Keratinocyte (primary cell): ENCODE measurements at regions not wholly inside any gene's neighbourhood (a gene's known extent, or its start where the extent isn't known, plus 50 kb on each side); places are given as distances from the start of the nearest gene placed in this dataset.
A peak's percentile ranks its signal among the peaks of the same experiment; 100 is the strongest.

Experiments
- DNase-seq: peaks from one replicate; pipeline ENCODE4 v3.0.0-alpha.2; 2011; ENCODE audit warnings: low read depth, missing footprints, low spot score
- FAIRE-seq: peaks from 2 replicates; lab custom pipeline; 2011; peaks lifted over from hg19 to GRCh38; lab: Jason Lieb, UNC
- H2AFZ ChIP-seq: 2 replicates; pipeline ENCODE4 v1.6.0; 2012; ENCODE audit warnings: low read length, control low read depth, inconsistent platforms; ENCODE audit not compliant: control insufficient read depth
- H3K27ac ChIP-seq: 2 replicates; pipeline ENCODE4 v1.5.1; 2011; ENCODE audit warnings: low read length; ENCODE audit not compliant: control insufficient read depth, insufficient read depth
- H3K27me3 ChIP-seq: 3 replicates; pipeline ENCODE4 v1.6.0; 2011; ENCODE audit warnings: low read length; ENCODE audit not compliant: control insufficient read depth, insufficient read depth; ENCODE audit errors: extremely low read depth
- H3K36me3 ChIP-seq, 2 experiments: 2 replicates in 1 of 2; 3 replicates in 1 of 2; pipeline ENCODE4 v1.5.1; 2011; ENCODE audit warnings: low read length in 2 of 2, mild to moderate bottlenecking in 1 of 2; ENCODE audit not compliant: control insufficient read depth in 2 of 2, insufficient read depth in 2 of 2; ENCODE audit errors: extremely low read depth in 1 of 2
- H3K4me1 ChIP-seq: 3 replicates; pipeline ENCODE4 v1.5.1; 2011; ENCODE audit warnings: low read length; ENCODE audit not compliant: control insufficient read depth, insufficient read depth; ENCODE audit errors: extremely low read depth
- H3K4me2 ChIP-seq: 3 replicates; pipeline ENCODE4 v1.6.0; 2011; ENCODE audit warnings: low read depth, low read length; ENCODE audit not compliant: control insufficient read depth, insufficient read depth; ENCODE audit errors: extremely low read depth
- H3K4me3 ChIP-seq, 3 experiments: fragments of 200-600 bp in 1 of 3; sonication (generic) in 1 of 3; 2 replicates in 2 of 3; 3 replicates in 1 of 3; pipeline ENCODE4 v1.5.1; 2011 to 2016; ENCODE audit warnings: low read length in 3 of 3, mild to moderate bottlenecking in 3 of 3, control low read depth in 2 of 3, inconsistent platforms in 1 of 3, low read depth in 1 of 3, mixed read lengths in 1 of 3, mixed run types in 1 of 3, moderate library complexity in 1 of 3; ENCODE audit not compliant: control insufficient read depth in 2 of 3, insufficient read depth in 2 of 3; ENCODE audit errors: extremely low read depth in 1 of 3
- H3K79me2 ChIP-seq: 2 replicates; pipeline ENCODE4 v1.6.0; 2012; ENCODE audit warnings: low read length; ENCODE audit not compliant: control insufficient read depth, insufficient read depth
- H3K9ac ChIP-seq: 3 replicates; pipeline ENCODE4 v1.6.0; 2011; ENCODE audit warnings: low read length; ENCODE audit not compliant: control insufficient read depth, insufficient read depth; ENCODE audit errors: extremely low read depth
- H3K9me1 ChIP-seq: 3 replicates; pipeline ENCODE4 v1.6.0; 2011; ENCODE audit warnings: low read length; ENCODE audit not compliant: control insufficient read depth, insufficient read depth; ENCODE audit errors: extremely low read depth
- H3K9me3 ChIP-seq: 2 replicates; pipeline ENCODE4 v1.5.1; 2012; ENCODE audit warnings: low read depth, low read length; ENCODE audit not compliant: control insufficient read depth
- H4K20me1 ChIP-seq: 3 replicates; pipeline ENCODE4 v1.6.0; 2011; ENCODE audit warnings: low read length; ENCODE audit not compliant: control insufficient read depth, insufficient read depth; ENCODE audit errors: extremely low read depth
- CTCF ChIP-seq, 3 experiments: IDR thresholded peaks in 1 of 3; conservative IDR thresholded peaks in 1 of 3; optimal IDR thresholded peaks in 1 of 3; 2 replicates in 2 of 3; 3 replicates in 1 of 3; pipeline versions ENCODE3 to v1.5.1; 2011; ENCODE audit warnings: low read length in 3 of 3, mild to moderate bottlenecking in 3 of 3, moderate library complexity in 2 of 3, control low read depth in 1 of 3, inconsistent platforms in 1 of 3; ENCODE audit not compliant: insufficient read depth in 2 of 3; ENCODE audit errors: extremely low read depth in 1 of 3
- EZH2 ChIP-seq: IDR thresholded peaks from one replicate; pipeline ENCODE4 v1.6.1; 2012; ENCODE audit warnings: inconsistent platforms, mild to moderate bottlenecking, low read length, moderate library complexity
- dilution Hi-C: fragments of 300-500 bp; cut with MboI; formaldehyde crosslinking; loops from one replicate; pipeline ENCODE4 v1.7.0; 2020; ENCODE audit warnings: low sequenced_read_pairs; ENCODE audit not compliant: extremely low pct_ligation_motif_present

DNA sequence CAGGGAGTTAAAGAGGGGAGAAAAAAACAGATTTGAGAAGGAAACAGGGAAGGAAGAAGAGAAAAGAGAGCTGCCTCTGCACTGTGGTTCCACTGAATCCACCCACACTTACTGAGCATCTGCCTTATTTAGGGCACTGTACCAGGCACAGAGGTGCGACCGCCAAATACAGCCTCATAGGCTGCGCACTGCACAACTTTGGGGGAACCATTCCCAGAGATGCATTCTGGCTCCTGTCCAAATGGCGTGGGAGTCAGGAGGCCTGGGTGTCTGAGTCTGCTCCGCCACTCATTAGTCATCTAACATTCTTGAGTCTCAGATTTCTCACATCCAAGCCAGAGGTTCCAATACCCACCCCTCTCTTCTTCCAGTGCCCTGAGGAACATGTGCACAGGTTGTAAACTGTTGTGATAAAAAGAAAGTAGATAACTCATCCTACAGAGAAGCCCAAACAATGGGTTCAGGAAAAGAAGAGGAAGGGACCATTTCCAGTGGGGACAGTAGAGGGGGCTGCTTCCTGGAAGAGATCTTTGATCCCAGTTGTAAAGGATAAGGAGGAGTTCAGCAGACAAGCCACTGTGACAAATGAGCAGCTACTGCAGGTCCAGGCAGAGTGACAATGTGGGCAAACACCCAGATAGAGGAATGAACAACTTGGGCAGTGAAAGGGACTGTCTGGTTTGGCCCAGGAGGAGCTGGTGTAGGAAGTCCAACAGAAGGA, 254.6 kb downstream of the UACA start:
- peaks cover 5% of the 10 kb centered on the region for H3K9me1 ChIP-seq
- FAIRE-seq, result peak; percentile 85
- dilution Hi-C loops, result no loop called here
- H3K27ac ChIP-seq, result peak overlapping the region; percentile 22
- no peaks in the 10 kb centered on the region for H3K36me3 ChIP-seq
- H3K4me1 ChIP-seq, result peaks cover 45% of the 10 kb centered on the region
- no peaks in the 10 kb centered on the region for H3K79me2 ChIP-seq
- peaks cover 9% of the 10 kb centered on the region for H3K27me3 ChIP-seq
- no peak overlapping the region for H3K4me3 ChIP-seq
- peak overlapping the region; percentile 50 for H3K4me2 ChIP-seq
- no peak overlapping the region for H3K9ac ChIP-seq
- H3K9me3 ChIP-seq, result peaks cover 12% of the 10 kb centered on the region
- peak; percentile 4 to 17 (median 8) for TF ChIP-seq CTCF (optimal IDR thresholded peaks at IDR 0.05 in 1 of 3, IDR thresholded peaks at IDR 0.05 in 1 of 3, conservative IDR thresholded peaks at IDR 0.05 in 1 of 3; ENCODE audit: extremely low read depth in 1 of 3, insufficient read depth in 2 of 3, low read length in 3 of 3)
- TF ChIP-seq EZH2, result no peak
- H2AFZ ChIP-seq, result no peak overlapping the region
- DNase-seq, result no peak
- H4K20me1 ChIP-seq, result no peaks in the 10 kb centered on the region

GRCh38 chr15:70507772-70508371, 255.5 kb downstream of the UACA start:
- peaks cover 46% of the 10 kb centered on the region for H3K4me1 ChIP-seq
- no peaks in the 10 kb centered on the region for H3K79me2 ChIP-seq
- H3K4me2 ChIP-seq, result no peak overlapping the region
- peaks cover 5% of the 10 kb centered on the region for H3K9me1 ChIP-seq
- no peaks in the 10 kb centered on the region for H4K20me1 ChIP-seq
- peaks cover 12% of the 10 kb centered on the region for H3K9me3 ChIP-seq
- DNase-seq, result no peak
- no peaks in the 10 kb centered on the region for H3K36me3 ChIP-seq
- dilution Hi-C loops, result no loop called here
- H2AFZ ChIP-seq, result no peak overlapping the region
- no peak for FAIRE-seq
- TF ChIP-seq EZH2 (no peak), CTCF (optimal IDR thresholded peaks at IDR 0.05 in 1 of 3, IDR thresholded peaks at IDR 0.05 in 1 of 3, conservative IDR thresholded peaks at IDR 0.05 in 1 of 3; ENCODE audit: extremely low read depth in 1 of 3, insufficient read depth in 2 of 3, low read length in 3 of 3) (no peak)
- no peak overlapping the region for H3K27ac ChIP-seq
- peaks cover 6% of the 10 kb centered on the region for H3K27me3 ChIP-seq
- no peak overlapping the region for H3K4me3 ChIP-seq
- no peak overlapping the region for H3K9ac ChIP-seq
